ENCODE measurements at regions not wholly inside any gene's neighbourhood (a gene's known extent, or its start where the extent isn't known, plus 50 kb on each side); places are given as distances from the start of the nearest gene placed in this dataset.

DNA sequence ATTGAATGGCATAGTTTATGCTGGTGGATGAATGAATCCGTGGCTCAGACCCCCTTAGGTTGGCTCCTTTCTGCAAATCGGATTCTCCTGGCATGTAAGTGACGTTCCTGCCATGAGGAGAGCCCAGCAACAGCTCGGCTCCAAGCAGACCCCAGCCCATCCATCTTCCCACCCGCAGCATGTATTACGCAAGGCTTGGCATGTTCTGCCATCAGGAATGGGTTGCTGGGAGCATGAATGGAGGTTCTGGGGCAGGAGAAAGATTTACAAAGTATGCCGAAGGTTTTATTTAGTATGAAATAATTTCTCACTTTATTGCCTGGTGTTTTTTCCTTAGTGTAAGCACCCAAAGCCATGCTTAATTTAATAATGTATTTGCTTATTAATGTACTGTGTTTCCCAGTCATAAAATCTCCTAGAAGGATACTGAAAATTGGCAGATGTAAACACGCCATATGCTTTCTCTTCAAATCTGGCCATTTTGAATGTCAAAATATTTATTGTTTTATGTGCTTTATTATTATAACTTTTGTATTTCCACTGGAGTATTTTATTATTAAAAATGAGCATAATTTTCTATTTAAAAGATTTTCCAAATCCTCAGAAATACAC lies 128.5 kb downstream of the ACKR3 start:
- TF ChIP-seq, protein P1, sequence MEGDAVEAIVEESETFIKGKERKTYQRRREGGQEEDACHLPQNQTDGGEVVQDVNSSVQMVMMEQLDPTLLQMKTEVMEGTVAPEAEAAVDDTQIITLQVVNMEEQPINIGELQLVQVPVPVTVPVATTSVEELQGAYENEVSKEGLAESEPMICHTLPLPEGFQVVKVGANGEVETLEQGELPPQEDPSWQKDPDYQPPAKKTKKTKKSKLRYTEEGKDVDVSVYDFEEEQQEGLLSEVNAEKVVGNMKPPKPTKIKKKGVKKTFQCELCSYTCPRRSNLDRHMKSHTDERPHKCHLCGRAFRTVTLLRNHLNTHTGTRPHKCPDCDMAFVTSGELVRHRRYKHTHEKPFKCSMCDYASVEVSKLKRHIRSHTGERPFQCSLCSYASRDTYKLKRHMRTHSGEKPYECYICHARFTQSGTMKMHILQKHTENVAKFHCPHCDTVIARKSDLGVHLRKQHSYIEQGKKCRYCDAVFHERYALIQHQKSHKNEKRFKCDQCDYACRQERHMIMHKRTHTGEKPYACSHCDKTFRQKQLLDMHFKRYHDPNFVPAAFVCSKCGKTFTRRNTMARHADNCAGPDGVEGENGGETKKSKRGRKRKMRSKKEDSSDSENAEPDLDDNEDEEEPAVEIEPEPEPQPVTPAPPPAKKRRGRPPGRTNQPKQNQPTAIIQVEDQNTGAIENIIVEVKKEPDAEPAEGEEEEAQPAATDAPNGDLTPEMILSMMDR (IDR thresholded peaks at IDR 0.05; ENCODE audit: poor library complexity) = no peak
- TF ChIP-seq EZH2 (IDR thresholded peaks at IDR 0.05; ENCODE audit: borderline replicate concordance) = no peak
